ENCODE measurements at regions not wholly inside any gene's neighbourhood (a gene's known extent, or its start where the extent isn't known, plus 50 kb on each side); places are given as distances from the start of the nearest gene placed in this dataset.

DNA sequence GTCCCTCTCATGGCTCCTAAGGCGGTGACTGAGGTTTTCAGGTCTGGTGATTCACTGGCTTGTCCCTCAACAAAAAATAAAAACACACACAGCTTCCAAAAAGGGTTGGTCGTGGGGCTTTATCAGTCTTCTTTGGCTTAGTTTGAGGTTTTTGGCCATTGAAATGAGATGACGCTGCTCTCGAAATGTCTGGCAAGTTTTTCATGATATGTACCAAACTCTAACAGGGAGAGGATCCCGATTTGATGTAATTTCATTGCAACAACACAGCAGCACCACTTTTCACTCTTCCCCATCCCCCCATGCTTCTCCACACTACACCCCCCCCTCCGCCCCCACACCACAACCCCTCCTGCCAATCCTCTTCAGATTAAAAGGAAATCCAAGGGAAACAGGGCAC lies 187.1 kb upstream of the NFIA start (continued):
- TF ChIP-seq, protein P1, sequence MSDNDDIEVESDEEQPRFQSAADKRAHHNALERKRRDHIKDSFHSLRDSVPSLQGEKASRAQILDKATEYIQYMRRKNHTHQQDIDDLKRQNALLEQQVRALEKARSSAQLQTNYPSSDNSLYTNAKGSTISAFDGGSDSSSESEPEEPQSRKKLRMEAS (IDR thresholded peaks at IDR 0.05) = no peak
- TF ChIP-seq, protein P2, sequence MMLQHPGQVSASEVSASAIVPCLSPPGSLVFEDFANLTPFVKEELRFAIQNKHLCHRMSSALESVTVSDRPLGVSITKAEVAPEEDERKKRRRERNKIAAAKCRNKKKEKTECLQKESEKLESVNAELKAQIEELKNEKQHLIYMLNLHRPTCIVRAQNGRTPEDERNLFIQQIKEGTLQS (IDR thresholded peaks at IDR 0.05; ENCODE audit: insufficient read depth, low read depth, low read length) = no peak
- TF ChIP-seq SIX5 (IDR thresholded peaks at IDR 0.05; ENCODE audit: low read depth, low read length) (no peak), CHD1 (IDR thresholded peaks at IDR 0.05; ENCODE audit: low read depth, low read length) (no peak), SP1 (IDR thresholded peaks at IDR 0.05; ENCODE audit: low read depth, low read length) (no peak), SUZ12 (IDR thresholded peaks at IDR 0.05; ENCODE audit: low read length) (no peak), POLR2AphosphoS5 (IDR thresholded peaks at IDR 0.05; ENCODE audit: low read depth, low read length) (no peak), POU5F1 (IDR thresholded peaks at IDR 0.05; ENCODE audit: low read depth, low read length) (no peak), EP300 (IDR thresholded peaks at IDR 0.05; ENCODE audit: borderline replicate concordance in 1 of 2, low read depth in 2 of 2, low read length in 2 of 2) (no peak)
